Mesenchymal stem cell (in vitro differentiated cells and primary cell): ENCODE measurements at regions not wholly inside any gene's neighbourhood (a gene's known extent, or its start where the extent isn't known, plus 50 kb on each side); places are given as distances from the start of the nearest gene placed in this dataset. TPM values are rescaled to one million over a fixed set of nuclear protein-coding genes. Genes with fewer than 3 reads are reported as not detected.

ENCODE experiments used
- DNase-seq: peaks from one replicate; pipeline ENCODE4 v3.0.0-alpha.2; 2013
- H2AFZ ChIP-seq: one replicate; pipeline ENCODE4 v1.6.1; 2013; ENCODE audit warnings: low read depth, mild to moderate bottlenecking, control low read depth, inconsistent platforms, low read length, moderate library complexity
- H2AK5ac ChIP-seq: 2 replicates; pipeline ENCODE4 v1.6.1; 2013; ENCODE audit warnings: low read length, moderate library complexity, mild to moderate bottlenecking, inconsistent platforms; ENCODE audit not compliant: severe bottlenecking
- H2BK120ac ChIP-seq: one replicate; pipeline ENCODE4 v1.6.1; 2013; ENCODE audit warnings: low read depth, mild to moderate bottlenecking, inconsistent platforms, low read length, moderate library complexity
- H2BK12ac ChIP-seq, 2 experiments: one replicate each; pipeline ENCODE4 v1.6.1; 2013; ENCODE audit warnings: inconsistent platforms in 2 of 2, low read length in 2 of 2, mild to moderate bottlenecking in 2 of 2, moderate library complexity in 2 of 2, control low read depth in 1 of 2
- H2BK15ac ChIP-seq: one replicate; pipeline ENCODE4 v1.6.1; 2013; ENCODE audit warnings: mild to moderate bottlenecking, low read depth, inconsistent platforms; ENCODE audit not compliant: poor library complexity, severe bottlenecking
- H2BK5ac ChIP-seq: 2 replicates; pipeline ENCODE4 v1.6.1; 2013; ENCODE audit warnings: low read depth, mild to moderate bottlenecking, low read length, control low read depth, inconsistent platforms; ENCODE audit not compliant: poor library complexity, severe bottlenecking
- H3K14ac ChIP-seq, 2 experiments: one replicate each; pipeline ENCODE4 v1.6.1; 2013; ENCODE audit warnings: inconsistent platforms in 2 of 2, low read length in 2 of 2, control low read depth in 1 of 2, mild to moderate bottlenecking in 1 of 2, moderate library complexity in 1 of 2
- H3K18ac ChIP-seq, 2 experiments: one replicate each; pipeline ENCODE4 v1.6.1; 2013; ENCODE audit warnings: inconsistent platforms in 2 of 2, low read length in 2 of 2, control low read depth in 1 of 2, low read depth in 1 of 2, mild to moderate bottlenecking in 1 of 2
- H3K23ac ChIP-seq, 2 experiments: one replicate each; pipeline ENCODE4 v1.6.1; 2013; ENCODE audit warnings: inconsistent platforms in 2 of 2, low read length in 2 of 2, mild to moderate bottlenecking in 2 of 2, moderate library complexity in 2 of 2, control low read depth in 1 of 2
- H3K27ac ChIP-seq: 2 replicates; pipeline ENCODE4 v1.5.1; 2013; ENCODE audit warnings: mild to moderate bottlenecking, moderate library complexity, low read length, control low read depth, inconsistent platforms; ENCODE audit not compliant: poor library complexity, severe bottlenecking
- H3K27me3 ChIP-seq, 2 experiments: 2 replicates each; pipeline versions ENCODE4 v1.6.1 to v1.7.0; 2013; ENCODE audit warnings: low read length in 2 of 2, mild to moderate bottlenecking in 2 of 2, moderate library complexity in 2 of 2, control low read depth in 1 of 2, inconsistent platforms in 1 of 2; ENCODE audit not compliant: control insufficient read depth in 1 of 2, insufficient read depth in 1 of 2
- H3K36me3 ChIP-seq, 2 experiments: 2 replicates each; pipeline versions ENCODE4 v1.6.1 to v1.7.0; 2013; ENCODE audit warnings: low read length in 2 of 2, control low read depth in 1 of 2, inconsistent platforms in 1 of 2, low read depth in 1 of 2, mild to moderate bottlenecking in 1 of 2; ENCODE audit not compliant: insufficient read depth in 2 of 2, control insufficient read depth in 1 of 2
- H3K4ac ChIP-seq, 2 experiments: one replicate each; pipeline ENCODE4 v1.6.1; 2013; ENCODE audit warnings: inconsistent platforms in 2 of 2, low read length in 2 of 2, mild to moderate bottlenecking in 2 of 2, moderate library complexity in 2 of 2, control low read depth in 1 of 2, low read depth in 1 of 2
- H3K4me1 ChIP-seq: 2 replicates; pipeline ENCODE4 v1.6.1; 2013; ENCODE audit warnings: low read depth, low read length, control low read depth; ENCODE audit not compliant: control insufficient read depth, insufficient read depth
- H3K4me2 ChIP-seq: 2 replicates; pipeline ENCODE4 v1.6.1; 2013; ENCODE audit warnings: low read length, mild to moderate bottlenecking, inconsistent platforms; ENCODE audit not compliant: poor library complexity, severe bottlenecking
- H3K4me3 ChIP-seq, 2 experiments: 2 replicates each; pipeline versions ENCODE4 v1.5.1 to v1.7.0; 2013; ENCODE audit warnings: low read length in 2 of 2, mild to moderate bottlenecking in 2 of 2, control low read depth in 1 of 2, low read depth in 1 of 2; ENCODE audit not compliant: insufficient read depth in 1 of 2
- H3K79me1 ChIP-seq: replicated peaks from 2 replicates; pipeline ENCODE4 v1.6.1; 2013; ENCODE audit warnings: mild to moderate bottlenecking, control low read depth, low read length, inconsistent platforms; ENCODE audit not compliant: poor library complexity, severe bottlenecking
- H3K9ac ChIP-seq: 2 replicates; pipeline ENCODE4 v1.7.0; 2013; ENCODE audit warnings: mild to moderate bottlenecking, low read length, moderate library complexity
- H3K9me3 ChIP-seq: 2 replicates; pipeline ENCODE4 v1.7.0; 2013; ENCODE audit warnings: mild to moderate bottlenecking, low read length; ENCODE audit not compliant: control insufficient read depth
- H4K8ac ChIP-seq: one replicate; pipeline ENCODE4 v1.6.1; 2013; ENCODE audit warnings: inconsistent platforms, mild to moderate bottlenecking, low read length, moderate library complexity
- H4K91ac ChIP-seq: one replicate; pipeline ENCODE4 v1.6.1; 2013; ENCODE audit warnings: mild to moderate bottlenecking, low read length, inconsistent platforms
- WGBS: methylation state at CpG from one replicate; pipeline ENCODE4 v1.1.7; 2013; ENCODE audit warnings: mixed read lengths; 5-methylcytosine and 5-hydroxymethylcytosine counted together
- small RNA-seq: library from polyadenylated mRNA; stranded (forward); fragments of <200 nt; extraction: miRNeasy Mini kit (QIAGEN cat#:217004); gene quantifications from one replicate; pipeline ENCODE3, GENCODE V24; 2013; ENCODE audit warnings: low read depth

DNA sequence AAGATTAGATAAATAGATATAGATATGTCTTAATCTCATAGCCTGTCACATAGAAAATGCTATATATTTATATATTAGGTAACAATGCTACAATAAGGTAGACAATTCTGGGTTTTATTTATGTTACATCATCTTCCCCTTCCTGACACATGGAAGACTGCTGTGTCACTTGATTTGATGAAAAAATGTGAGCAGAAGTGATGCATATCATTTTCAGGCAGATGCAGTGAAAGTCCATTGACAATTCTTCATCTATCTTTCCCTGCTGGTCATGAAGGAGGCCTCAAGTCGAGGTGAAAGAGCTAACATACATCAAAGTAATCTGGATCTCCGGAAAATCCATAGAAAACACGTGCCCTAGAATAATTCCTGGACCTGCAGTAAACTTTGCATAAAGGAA is 57.8 kb upstream of the CHD1 start:
- Histone ChIP-seq H4K91ac (no peak overlapping the region), H3K4me3 (no peak overlapping the region), H3K36me3 (no peaks in the 10 kb centered on the region), H3K9me3 (no peaks in the 10 kb centered on the region), H4K8ac (no peak overlapping the region), H3K4me1 (no peaks in the 10 kb centered on the region), H3K9ac (no peak overlapping the region), H2AK5ac (no peak overlapping the region), H3K27ac (no peak overlapping the region), H2BK12ac (no peak overlapping the region), H2AFZ (no peak overlapping the region), H3K79me1 (no peaks in the 10 kb centered on the region), H2BK15ac (no peak overlapping the region), H3K4ac (no peak overlapping the region), H2BK5ac (no peak overlapping the region), H3K23ac (no peak overlapping the region), H3K18ac (no peak overlapping the region), H3K4me2 (no peak overlapping the region), H3K14ac (no peak overlapping the region), H3K27me3 (no peaks in the 10 kb centered on the region), H2BK120ac (no peak overlapping the region)
- WGBS = 80% methylated on average over 3 of the region's 3 CpGs
- DNase-seq = no peak

DNA sequence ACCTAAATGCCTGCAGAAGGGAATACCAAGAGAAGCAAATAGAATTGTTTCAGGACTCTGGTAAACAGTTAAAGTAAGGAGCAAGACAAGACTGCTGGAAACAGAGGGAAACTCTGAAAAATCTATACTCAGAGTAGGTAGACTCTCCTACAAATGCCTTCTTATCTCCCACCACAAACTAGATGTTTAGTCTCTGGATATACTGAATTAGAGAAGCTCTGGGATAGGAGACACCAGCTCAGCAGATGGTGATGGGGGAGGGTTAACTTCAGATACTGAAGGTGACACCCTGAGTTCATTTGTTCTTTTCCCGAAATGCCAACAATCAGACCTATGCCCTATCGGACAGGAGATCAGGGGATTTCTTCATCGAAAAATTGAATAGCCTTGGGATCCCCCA is 54.1 kb upstream of the CHD1 start:
- H4K91ac ChIP-seq = no peak overlapping the region
- H3K79me1 ChIP-seq = no peaks in the 10 kb centered on the region
- no peaks in the 10 kb centered on the region for H3K36me3 ChIP-seq
- H3K9ac ChIP-seq = no peak overlapping the region
- no peaks in the 10 kb centered on the region for H3K27me3 ChIP-seq
- WGBS = 96% methylated on average over 3 of the region's 3 CpGs
- no peak overlapping the region for H2AK5ac ChIP-seq
- no peak for DNase-seq
- H3K14ac ChIP-seq = no peak overlapping the region
- no peak overlapping the region for H2BK15ac ChIP-seq
- H3K4me3 ChIP-seq = no peak overlapping the region
- no peak overlapping the region for H3K23ac ChIP-seq
- no peaks in the 10 kb centered on the region for H3K4me1 ChIP-seq
- H3K27ac ChIP-seq = no peak overlapping the region
- H2BK12ac ChIP-seq = no peak overlapping the region
- H3K18ac ChIP-seq = no peak overlapping the region
- H4K8ac ChIP-seq = no peak overlapping the region
- no peak overlapping the region for H2AFZ ChIP-seq
- H2BK5ac ChIP-seq = no peak overlapping the region
- H3K9me3 ChIP-seq = no peaks in the 10 kb centered on the region
- H2BK120ac ChIP-seq = no peak overlapping the region
- no peak overlapping the region for H3K4ac ChIP-seq
- H3K4me2 ChIP-seq = no peak overlapping the region

Small RNAs in the stretch of these regions (small RNA-seq; reads per million reads assigned to genes)
- not detected for gene MTND4LP5
- gene RF00019 = not detected
- not detected for gene RNU6-1119P
